HG03442 (cell line): ENCODE measurements at regions not wholly inside any gene's neighbourhood (a gene's known extent, or its start where the extent isn't known, plus 50 kb on each side); places are given as distances from the start of the nearest gene placed in this dataset.

Source experiments
- ATAC-seq: cut with Tn5 transposase; IDR thresholded peaks from one replicate; pipeline ENCODE4 v1.9.1; 2021; ENCODE audit warnings: mild to moderate bottlenecking, moderate library complexity; ENCODE audit not compliant: unreplicated experiment

DNA sequence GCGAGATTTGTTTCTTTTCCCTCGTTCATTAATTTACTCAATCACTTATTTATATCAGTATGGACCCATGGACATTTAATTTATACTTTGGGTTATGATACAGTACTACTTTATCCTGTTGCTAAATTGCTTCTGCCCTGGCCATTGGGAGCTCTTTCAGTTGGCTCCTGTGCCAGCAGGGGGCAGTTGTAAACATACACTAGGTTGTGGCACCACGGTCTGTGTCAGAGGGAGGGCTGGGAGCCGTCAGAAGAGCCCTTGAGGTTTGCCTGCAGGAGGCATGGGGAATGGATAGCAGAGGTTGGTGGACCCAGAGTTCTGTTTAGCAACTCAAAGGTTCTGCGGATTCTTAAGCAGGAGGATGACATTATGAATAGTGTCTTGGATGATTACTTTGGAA lies 94.3 kb downstream of the ERCC5 start:
- ATAC-seq, result no peak

- ATAC-seq, result peak; percentile 39
Measured at GRCh38 chr13:102935896-102936321, 90.1 kb downstream of the ERCC5 start.

DNA sequence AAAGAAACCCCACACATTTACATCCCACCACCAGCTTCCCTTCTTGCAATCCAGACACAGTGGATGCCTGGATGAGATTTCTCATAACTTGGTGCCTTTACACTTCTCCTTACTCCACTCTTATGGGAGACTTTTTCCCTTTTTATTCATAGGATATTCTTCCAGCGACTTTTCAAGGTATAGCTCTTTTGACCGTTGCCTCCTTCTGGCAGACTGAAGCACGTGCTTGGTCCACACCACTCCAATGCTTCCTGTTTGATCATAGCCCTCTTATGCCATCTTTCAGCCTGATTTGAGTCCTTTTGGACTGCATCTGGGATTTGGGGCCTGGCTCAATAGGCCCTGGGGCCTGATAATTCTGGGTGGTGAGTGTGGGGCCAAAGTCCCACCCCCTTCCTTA lies 87.7 kb downstream of the ERCC5 start:
- ATAC-seq, result no peak

DNA sequence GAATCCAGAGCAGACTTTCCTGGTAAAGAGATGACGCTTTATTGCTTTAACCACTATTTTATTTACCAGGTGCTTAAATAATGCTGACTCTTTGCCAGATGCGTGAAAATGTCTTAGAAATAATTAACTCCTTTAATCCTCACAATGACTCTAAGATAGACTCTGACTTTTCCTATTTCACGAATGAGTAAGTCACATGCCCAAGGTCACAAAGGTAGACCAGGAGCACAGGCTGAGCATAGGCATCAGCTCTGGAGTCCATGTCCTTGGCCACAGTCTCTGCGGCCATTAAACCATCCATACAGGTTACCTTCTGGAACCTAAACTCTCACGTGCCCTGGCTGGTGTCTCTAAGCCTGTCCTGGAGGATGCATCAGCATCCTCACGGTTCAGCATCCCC lies 87.3 kb downstream of the ERCC5 start:
- no peak for ATAC-seq

DNA sequence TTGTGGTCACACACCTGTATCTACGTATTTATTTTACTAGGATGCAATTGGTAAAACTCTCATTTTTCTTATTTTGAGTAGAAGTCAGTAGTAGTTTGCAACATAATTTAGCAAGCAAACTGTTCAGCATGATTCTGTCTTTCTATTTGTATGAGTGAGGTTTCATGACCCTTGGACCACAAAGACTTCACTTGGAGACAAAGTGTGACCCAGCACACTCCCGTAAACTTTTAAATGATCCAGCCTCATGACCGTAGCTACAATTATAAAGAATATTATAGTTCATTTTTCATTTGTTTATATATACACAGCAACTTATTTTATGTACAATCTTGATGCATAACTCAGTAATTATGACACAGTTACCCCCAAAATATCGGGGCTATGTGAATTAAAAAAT lies 86.5 kb downstream of the ERCC5 start:
- ATAC-seq, result no peak

DNA sequence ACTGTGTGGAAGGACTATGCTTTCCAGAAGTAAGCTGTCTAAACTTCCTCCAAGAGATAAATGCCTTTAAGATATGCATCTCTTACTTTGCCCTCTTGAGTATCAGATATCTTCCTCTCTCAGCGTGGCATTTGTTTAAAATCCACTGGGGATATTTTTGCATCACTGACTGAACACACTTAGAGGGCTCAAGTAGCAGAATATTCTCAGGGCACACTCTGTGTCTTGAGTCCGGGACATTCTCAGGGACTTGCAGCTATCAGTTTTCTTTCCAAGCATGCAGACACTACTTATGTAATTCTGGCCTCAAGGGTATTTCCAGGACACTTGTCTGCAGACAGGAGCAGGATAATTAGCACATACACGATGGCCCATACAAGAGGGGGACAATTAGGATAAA lies 84.7 kb downstream of the ERCC5 start:
- no peak for ATAC-seq

- ATAC-seq, result no peak
Measured at GRCh38 chr13:102928941-102929675, 83.3 kb downstream of the ERCC5 start.
